HG03280 (cell line): ENCODE measurements at regions not wholly inside any gene's neighbourhood (a gene's known extent, or its start where the extent isn't known, plus 50 kb on each side); places are given as distances from the start of the nearest gene placed in this dataset.
"Not testable (repeated sequence)": the region's sequence is repeated elsewhere in the genome, so short reads cannot be mapped to it uniquely, and the experiment has no call there.

ENCODE experiments used
- ATAC-seq: cut with Tn5 transposase; IDR thresholded peaks from one replicate; pipeline ENCODE4 v1.9.1; 2021; ENCODE audit warnings: mild to moderate bottlenecking, moderate library complexity; ENCODE audit not compliant: unreplicated experiment

DNA sequence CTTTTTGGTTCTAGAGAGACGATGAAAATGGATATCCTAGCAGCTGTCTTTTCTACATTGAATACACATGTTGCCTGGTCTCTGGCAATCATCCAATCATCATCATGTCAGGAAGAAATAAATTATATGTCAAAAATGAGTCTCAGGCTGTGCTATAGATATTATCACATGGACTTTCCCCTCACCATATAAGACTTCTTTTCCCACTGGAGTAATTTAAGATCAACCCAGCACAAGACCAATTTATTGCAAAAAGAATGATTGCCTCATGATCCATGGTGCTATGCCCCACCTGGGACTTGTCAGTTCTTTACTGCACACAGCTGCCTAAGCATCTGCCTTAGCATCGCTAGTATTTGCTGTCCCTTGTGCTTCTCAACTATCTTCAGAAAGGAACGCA is 783.7 kb upstream of the TMEFF2 start:
- no peak for ATAC-seq

DNA sequence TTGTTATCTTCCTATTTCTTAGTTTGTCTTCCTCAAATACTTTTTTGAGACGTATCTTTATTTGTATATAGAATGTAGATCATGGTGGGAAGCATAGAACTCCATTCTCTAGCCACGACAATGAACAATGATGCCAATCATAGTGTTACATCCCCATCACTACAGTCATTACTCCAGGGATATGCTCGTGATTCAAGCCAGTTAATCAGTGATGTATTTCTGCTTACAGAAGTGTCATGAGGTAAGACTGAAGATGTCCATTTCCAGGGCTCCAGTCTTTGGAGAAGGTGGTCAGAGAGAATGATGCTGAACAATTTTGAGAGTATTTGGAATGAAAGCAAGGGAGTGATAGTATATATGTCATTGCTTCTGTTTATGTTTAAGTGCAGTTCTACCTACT is 777.2 kb upstream of the TMEFF2 start:
- ATAC-seq, result no peak

DNA sequence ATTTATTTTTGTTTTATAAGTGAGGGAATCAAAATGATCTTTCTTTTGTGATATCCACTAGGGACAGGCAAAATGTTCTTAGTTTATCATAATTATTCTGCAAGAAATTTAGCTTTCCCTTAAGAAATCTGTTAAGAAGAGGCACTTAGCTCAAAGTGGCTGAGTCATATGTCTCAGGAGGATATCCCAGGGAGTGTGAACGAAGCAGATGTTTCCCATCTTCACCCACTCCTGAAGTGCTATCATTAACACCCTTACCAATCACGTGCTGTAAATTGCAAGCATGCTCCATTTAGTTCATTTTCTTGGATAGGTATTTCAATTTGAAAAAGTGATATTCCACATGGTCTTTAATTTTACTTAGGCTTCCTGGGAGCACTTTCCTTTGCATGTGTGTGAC is 774.3 kb upstream of the TMEFF2 start:
- ATAC-seq, result no peak

DNA sequence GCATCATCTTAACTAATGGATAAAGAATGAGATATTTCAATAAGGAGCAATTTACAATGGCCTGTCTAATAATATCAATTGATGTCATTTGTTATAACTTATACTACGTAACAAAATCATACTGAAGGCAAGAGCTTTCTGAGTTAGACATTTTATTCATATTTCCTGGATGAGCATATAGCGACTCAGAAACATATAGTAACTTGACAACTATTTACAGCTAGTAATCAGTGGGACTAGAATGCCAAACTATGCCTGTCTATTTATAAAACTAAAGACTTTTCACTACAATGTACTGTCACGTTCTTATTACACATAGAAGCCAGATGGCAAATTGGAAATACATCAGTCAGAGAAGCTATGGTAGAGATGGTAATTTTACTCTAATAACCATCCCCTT is 766.2 kb upstream of the TMEFF2 start:
- ATAC-seq, result no peak

DNA sequence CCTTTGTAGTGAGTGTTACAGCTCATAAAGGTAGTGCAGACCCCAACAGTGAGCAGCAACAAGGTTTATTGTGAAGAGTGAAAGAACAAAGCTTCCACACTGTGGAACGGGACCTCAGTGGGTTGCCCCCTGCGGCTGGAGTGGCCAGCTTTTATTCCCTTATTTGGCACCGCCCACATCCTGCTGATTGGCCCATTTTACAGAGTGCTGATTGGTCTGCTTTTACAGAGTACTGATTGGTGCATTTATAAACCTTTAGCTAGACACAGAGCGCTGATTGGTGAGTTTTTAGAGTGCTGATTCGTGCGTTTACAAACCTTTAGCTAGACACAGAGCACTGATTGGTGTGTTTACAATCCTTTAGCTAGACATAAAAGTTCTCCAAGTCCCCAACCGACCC is 763.9 kb upstream of the TMEFF2 start:
- ATAC-seq, result not testable (repeated sequence)

DNA sequence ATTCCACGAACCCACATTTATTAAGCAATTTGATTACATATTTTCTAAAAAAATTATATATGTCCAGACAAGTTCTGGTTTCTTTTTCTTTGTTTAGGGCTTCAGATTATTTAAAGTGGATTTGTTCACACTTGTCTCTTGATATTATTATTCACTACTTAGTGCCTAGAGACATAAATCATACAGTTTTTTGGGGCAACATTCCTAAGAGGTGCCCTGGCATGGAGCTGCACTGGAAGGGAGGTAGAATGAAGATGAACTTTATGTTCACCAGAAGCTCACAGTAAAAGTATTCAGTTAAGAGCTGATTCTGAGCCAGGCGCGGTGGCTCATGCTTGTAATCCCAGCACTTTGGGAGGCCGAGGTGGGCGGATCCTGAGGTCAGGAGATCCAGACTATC is 762.7 kb upstream of the TMEFF2 start:
- ATAC-seq, result no peak

DNA sequence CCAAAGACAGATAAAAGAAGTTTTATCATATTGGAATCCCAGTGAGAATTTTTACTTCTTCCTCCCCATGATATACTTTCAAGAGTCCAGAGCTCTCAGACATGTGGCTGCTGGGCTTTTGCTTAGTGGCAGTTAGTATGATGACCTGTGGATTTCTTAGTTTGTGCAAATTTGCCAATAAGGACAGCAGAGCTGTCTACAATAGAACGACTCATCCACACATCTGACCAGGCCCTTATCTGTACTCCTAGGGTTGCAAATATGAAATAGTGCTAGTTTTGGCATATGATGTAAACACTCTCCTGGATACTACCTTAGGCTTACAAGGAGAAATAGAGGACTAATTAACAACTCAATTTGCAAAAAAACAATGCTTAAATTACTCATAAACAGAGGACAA is 758.4 kb upstream of the TMEFF2 start:
- ATAC-seq, result no peak

DNA sequence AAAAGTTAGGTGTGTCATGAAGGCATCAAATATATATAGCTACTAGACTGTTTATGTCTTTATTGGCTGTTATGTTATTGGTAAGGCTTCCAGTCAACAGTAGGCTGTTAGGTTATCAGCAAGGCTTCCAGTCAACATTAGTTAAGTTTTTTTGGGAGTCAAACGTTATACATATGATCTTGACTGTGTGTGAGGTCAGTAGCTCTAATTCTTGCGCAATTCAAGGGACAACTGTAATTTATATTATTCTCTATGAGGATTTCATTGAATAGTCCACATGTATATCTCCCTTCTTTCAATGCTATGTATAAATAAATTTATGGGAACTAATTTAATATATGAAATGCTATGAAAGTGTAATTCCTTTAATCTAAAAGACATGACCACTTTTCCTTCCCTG is 757.5 kb upstream of the TMEFF2 start:
- ATAC-seq, result no peak

DNA sequence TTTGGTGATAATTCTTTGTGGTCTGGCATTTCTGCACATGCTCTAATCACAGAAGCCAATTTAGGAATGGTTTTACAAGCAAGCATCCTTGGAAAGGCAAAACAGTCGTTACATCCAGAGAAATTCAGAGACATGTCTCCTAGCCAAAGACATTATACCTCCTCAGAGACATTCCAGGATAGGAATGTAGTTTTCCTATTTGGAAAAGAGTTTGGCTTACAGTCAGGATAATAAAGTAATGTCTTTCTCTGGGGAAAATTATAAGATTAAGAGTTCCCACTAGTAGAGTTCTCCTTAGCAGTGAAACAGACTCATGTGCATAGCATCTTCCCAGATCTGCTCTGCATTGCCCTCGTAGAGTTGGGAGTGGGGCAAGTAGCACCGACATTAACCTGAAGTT is 753.6 kb upstream of the TMEFF2 start:
- ATAC-seq, result no peak

DNA sequence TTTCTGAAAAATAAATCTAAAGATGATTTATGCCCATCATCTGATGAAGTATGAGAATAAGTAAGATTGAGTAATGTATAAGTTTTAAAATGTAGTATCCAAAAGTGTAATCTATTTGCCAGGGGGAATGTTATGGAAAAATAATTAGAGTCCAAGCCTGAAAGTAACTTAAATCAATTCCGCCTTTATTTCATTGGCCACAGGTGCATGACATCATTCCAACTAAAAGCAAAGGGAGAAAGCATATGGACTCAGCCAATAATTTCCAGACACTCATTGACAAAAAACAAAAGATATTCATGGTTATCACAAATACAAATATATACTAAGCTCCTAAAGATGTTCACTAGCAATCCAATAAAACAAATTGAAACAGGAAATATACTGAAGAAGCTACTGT is 752.6 kb upstream of the TMEFF2 start:
- ATAC-seq, result no peak

DNA sequence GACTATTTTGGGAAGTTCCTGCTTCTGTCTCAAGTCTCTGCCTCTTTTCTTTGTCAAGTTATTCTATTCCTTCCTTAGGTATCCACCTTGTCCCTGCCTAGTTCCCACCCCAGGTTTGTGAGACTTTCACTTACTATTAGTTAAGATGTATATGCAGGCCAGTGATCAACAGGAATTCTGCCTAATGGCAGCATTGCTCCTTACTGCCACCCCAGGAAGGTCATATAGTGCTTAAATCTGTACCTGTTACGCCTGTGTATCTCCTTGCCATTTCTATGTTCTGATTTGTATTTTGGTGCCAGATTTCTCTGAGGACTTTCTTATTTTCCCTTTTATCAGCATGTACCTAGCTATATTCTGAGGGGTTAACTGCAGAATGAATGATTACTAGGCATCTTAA is 746.0 kb upstream of the TMEFF2 start:
- ATAC-seq, result no peak

DNA sequence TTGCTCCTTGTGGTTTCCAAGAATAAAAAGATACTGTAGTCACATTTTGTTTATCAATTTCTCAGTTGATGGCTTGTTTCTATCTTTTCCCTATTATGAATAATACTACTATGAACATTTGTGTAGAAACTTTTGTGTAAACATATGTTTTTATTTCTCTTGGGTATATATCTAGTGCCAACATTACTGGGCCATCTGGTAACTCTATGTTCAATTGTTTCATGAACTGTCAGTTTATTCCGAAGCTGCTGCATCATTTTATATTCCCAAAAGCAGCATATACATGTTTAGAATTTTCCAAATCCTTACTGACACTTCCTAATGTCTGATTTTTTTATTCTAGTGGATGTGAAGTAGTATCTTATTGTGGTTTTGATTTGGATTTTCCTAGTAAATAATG is 737.6 kb upstream of the TMEFF2 start:
- ATAC-seq, result no peak

DNA sequence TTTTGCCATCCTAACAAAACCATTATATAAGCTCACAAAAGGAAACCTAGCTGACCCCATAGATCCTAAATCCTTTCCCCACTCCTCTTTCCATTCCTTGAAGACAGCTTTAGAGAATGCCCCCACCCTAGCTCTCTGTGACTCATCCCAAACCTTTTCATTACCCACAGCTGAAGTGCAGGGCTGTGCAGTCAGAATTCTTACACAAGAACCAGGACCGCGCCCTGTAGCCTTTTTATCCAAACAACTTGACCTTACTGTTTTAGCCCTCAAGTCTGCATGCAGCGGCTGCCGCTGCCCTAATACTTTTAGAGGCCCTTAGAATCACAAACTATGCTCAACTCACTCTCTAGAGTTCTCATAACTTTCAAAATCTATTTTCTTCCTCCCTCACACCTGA is 726.9 kb upstream of the TMEFF2 start:
- not testable (repeated sequence) for ATAC-seq

DNA sequence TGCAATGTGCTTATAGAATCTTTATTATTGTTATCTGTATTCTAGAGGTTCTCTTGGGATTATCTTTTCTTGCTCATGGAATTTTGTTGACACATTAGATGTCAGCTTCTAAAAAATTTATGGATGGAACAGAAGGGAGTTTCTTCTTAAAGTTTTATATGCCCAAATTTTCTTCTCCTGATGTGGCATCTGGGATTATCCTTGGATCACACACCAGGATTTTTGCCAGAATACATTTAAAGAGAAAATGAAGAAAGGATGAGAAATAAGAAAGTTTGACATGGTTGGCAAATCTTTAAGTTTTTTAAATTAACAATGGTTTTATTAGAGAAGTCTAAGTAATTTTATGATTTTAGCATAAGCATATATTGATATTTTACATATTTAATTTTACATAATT is 706.7 kb upstream of the TMEFF2 start:
- no peak for ATAC-seq

DNA sequence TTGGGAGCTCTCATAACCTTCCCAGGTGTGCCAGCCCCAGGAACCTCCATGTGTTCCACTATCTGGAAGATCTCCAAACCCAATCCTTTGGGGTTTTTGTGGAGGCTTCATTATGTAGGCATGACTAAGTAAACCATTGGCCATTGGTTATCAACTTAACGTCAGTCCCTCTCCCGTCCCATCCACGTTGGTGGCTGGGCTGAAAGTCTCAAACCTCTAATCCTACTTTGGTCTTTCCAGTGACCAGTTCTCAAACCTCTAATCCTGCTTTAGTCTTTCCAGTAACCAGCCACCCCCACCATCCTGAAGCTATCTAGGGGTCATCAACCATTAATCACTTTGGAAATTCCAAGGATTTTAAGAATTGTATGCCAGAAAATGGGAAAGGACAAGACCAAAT is 704.7 kb upstream of the TMEFF2 start:
- ATAC-seq, result no peak

DNA sequence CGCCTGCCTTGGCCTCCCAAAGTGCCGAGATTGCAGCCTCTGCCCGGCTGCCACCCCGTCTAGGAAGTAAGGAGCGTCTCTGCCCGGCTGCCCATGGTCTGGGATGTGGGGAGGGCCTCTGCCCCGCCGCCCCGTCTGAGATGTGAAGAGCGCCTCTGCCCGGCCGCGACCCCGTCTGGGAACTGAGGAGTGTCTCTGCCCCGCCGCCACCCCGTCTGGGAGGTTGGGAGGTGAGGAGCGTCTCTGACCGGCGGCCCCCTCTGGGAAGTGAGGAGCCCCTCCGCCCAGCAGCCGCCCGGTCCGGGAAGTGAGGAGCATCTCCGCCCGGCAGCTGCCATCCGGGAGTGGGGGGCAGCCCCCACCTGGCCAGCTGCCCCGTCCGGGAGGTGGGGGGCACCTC is 699.2 kb upstream of the TMEFF2 start:
- not testable (repeated sequence) for ATAC-seq

DNA sequence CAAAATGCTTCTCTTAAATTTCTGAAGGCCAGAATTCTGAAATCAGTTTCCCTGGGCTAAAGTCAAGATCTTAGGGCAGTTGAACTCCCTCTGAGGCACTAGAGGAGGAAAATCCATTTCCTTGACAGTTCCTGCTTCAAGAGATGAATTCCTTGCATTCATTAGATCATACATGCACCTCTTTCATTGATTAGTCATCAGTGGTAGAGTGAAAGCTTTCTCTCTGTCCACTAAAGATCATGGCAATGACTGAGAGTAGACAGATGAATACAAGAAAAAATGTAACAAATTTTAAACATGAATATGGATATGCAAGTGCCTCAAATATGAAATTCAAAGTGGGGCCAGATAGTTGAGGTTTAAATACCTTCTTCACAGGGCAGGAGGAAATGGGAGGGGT is 693.4 kb upstream of the TMEFF2 start:
- ATAC-seq, result no peak

DNA sequence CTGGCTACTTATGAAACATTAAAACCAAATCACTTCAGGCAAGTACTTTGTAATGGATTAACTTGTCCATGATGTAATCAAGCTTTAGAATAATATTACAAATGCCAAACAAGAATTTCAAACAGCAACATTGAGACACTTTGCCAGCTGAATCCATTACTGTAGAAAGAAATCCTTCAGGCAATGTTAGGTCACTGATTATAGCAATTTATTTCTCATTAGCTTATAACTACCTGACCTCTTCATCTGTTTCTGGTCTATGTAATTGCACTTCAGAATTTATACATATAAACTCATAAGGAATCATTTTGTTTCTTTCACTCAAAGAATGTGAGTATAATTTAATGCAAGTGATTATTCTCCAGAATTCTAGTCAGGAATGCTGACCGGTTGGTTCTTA is 692.6 kb upstream of the TMEFF2 start:
- no peak for ATAC-seq

DNA sequence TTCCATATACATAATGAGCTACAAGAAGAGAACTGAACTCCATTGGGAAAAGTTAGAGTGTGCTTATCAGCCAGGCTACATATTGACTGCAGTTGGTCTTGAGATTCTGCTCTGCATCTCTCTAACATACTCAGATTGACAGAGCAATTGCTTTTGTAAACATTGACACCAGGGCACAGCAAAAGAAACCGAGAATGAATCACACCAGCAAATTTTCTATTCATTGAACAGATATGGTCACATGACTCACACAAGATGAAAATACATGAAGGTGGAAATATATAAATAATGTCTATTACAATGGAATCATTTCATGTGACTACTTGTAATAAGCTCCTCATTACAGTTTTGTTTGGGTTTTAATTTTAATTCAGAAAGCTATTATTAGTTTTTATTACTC is 691.9 kb upstream of the TMEFF2 start:
- ATAC-seq, result no peak

DNA sequence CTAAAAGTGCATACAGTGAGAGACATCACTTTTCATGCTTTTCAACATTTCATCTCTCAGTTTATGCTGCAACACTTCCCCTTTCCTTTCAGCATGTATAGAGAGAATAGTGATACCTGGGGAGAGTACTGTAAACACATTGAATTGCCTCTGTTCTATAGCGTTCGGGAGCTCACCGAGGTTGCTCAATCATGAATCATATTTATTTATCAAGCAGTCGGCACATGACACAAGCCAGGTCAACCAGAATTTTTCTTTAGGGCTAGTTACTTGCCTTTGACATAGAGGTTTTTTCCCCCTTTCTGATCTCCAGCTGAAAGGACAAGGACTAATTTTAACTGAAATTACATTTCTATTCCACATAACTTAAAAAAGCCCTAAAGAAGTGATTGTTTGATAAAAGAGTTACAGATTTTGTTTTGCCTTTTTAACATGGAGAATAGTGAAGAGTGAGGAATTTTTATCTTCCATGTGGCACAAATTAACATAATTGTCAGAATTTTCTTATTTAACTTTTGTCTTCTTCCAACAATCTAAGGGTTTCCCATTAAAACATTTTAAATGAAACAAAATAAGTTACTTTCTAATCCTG is 690.9 kb upstream of the TMEFF2 start:
- ATAC-seq, result no peak

DNA sequence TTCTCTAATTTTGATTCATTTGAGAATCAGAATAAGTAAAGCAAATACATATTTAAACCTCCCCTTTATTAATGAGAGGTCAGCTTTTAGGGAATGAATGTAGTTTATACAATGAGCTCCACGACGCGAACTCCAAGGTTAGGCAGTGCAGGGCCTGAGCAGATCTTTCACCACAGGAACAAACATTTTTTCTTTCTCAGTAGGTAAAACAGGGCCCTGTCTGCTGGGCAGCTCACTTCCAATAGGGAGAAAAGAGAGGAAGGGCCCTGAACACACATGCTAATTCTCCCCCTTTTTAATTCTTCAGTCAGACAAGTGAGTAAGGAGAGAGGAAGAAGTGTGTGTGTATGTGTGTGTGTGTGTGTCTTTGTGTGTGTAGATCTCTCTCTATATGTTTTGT is 682.4 kb upstream of the TMEFF2 start:
- no peak for ATAC-seq

DNA sequence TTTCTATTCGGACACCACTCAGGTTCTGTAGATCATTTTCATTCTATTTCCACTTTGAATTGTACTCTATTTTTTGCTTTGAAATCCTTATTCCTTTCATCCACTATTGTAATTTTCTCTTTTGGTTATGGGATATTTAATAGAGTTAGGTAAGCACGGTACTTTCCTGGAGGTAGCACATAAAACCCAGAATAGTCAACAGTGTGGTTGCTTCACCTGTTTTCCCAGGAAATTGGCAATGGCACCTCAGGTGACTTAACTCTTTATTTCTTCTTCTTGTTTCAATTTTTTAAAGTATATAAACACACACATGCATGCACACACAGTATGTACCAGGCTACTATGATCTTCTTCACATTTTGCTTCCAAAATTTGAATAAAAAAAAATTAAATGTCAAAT is 682.0 kb upstream of the TMEFF2 start:
- ATAC-seq, result no peak

DNA sequence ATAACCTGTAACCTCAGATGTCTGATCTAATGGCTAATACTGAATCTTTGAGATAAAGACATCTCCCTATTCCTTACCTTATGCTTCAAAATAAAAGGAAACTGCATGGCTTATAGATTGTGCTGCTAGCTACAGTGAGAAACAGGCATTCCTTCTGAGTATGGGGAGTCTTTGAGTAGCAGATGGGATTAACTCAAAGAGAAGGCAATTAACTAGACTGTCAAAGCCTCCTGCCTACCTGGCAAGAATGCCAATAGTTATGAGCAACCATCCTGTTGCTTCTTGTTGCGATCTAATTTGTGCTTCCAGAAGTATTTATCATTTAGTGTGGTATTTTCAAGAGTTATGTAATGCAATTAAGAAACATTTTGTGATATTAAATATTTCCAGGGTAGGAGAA is 660.0 kb upstream of the TMEFF2 start:
- no peak for ATAC-seq

DNA sequence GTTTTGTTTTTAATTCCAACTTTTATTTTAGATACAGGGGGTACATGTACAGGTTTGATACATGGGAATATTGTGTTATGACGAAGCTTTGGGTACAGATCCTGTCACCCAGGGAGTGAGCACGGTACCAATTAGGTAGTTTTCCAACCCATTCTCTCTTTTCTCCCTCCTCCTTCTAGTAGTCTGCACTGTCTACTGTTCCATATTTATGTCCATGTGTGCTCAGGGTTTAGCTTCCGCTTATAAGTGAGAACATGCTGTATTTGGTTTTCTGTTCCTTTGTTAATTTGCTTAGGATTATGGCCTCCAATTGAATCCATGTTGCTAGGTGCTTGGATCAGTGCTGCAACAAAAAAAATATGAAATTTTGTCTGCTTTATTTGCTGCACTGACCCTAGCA is 659.3 kb upstream of the TMEFF2 start:
- no peak for ATAC-seq
